ENCODE measurements at regions not wholly inside any gene's neighbourhood (a gene's known extent, or its start where the extent isn't known, plus 50 kb on each side); places are given as distances from the start of the nearest gene placed in this dataset.
A peak's percentile ranks its signal among the peaks of the same experiment; 100 is the strongest.

DNA sequence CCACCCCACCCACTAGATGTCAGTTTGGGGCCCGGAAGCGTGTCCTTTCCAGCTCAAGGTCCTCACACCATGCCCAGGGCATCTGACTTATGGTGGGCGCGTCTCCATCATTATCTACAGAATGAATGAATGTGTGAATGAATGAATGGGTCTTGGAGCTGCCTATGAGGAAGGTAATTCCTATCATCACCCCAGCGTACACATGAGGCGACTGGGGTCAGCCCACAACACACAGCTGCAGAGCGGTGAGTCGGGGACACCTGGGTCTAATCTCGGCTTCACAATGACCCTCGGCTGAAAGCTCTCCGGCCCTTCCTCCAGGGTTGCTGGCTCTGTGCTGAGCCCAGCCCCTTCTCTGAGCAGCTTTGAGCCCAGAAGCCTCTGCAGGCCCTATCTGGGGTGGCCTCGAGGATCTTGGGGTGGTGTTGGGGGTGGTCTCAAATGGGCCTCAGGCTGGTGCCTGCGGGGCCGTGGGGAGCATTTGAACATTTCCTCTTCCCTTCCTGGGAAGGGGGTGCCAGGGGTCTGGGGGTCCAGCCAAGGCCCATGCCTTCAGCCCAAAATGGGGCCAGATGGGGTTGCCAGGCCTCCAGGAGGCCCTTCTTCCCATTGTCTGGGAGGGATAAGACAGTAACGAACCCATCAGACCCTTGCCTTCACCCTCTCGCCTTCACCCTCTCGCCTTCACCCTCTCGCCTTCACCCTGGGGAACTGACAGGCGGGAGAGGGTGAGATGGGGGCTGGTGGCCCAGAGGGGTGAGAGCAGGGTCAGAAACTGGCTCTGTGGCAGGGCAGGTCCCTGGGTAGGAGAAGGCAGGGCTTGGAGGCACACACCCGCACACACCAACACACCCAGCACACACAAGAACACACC is 82.4 kb downstream of the MYEOV start:
- no peak overlapping the region for H2AFZ ChIP-seq (ENCODE audit: low read length)
- CTCF ChIA-PET (ENCODE audit: partially characterized antibody), result interaction anchor here (0.6 to 1.4 kb wide), 3 partner anchors 14 to 469 kb away, joined by 3 read pairs; no protein-coding TSS in a partner anchor
- no peak overlapping the region for H3K23ac ChIP-seq (ENCODE audit: insufficient read length)

More for the DNA sequence above, 82.4 kb downstream of the MYEOV start:
- H4K20me1 ChIP-seq (replicated peaks in 1 of 2; ENCODE audit: control insufficient read depth in 1 of 2, insufficient read depth in 2 of 2, low read length in 2 of 2), result no peaks in the 10 kb centered on the region
- TF ChIP-seq SIX5 (IDR thresholded peaks at IDR 0.05; ENCODE audit: low read depth, low read length) (no peak), EZH2 (IDR thresholded peaks at IDR 0.05; ENCODE audit: low read depth, low read length, severe bottlenecking) (no peak), CHD1 (IDR thresholded peaks at IDR 0.05; ENCODE audit: low read depth, low read length) (no peak), FOSL1 (IDR thresholded peaks at IDR 0.05; ENCODE audit: insufficient read depth, low read depth, low read length) (no peak), KDM1A (IDR thresholded peaks at IDR 0.05; ENCODE audit: borderline replicate concordance, low read length) (no peak), CREB1 (IDR thresholded peaks at IDR 0.05) (no peak), POU5F1 (IDR thresholded peaks at IDR 0.05; ENCODE audit: low read depth, low read length) (no peak), RNF2 (IDR thresholded peaks at IDR 0.05; ENCODE audit: borderline replicate concordance, low read depth, low read length, missing control alignments, poor library complexity, severe bottlenecking) (no peak), CBX8 (IDR thresholded peaks at IDR 0.05; ENCODE audit: borderline replicate concordance, low read depth, low read length) (no peak), CTCF (IDR thresholded peaks at IDR 0.05; ENCODE audit: control extremely low read depth in 1 of 3, insufficient read depth in 1 of 3, low read depth in 1 of 3, low read length in 3 of 3) (no peak)
- no peak overlapping the region for H3K4me3 ChIP-seq (ENCODE audit: extremely low read depth in 1 of 4, insufficient read depth in 2 of 4, low read depth in 3 of 4, low read length in 4 of 4)
- no peak overlapping the region for H2BK120ac ChIP-seq (replicated peaks; ENCODE audit: low read depth, low read length)
- H4K5ac ChIP-seq (ENCODE audit: insufficient read length, low read depth, low read length), result no peak overlapping the region
- no peak overlapping the region for H2BK12ac ChIP-seq (ENCODE audit: low read depth, low read length)
- H3K9me3 ChIP-seq (ENCODE audit: insufficient read depth in 2 of 2, low read depth in 1 of 2, low read length in 1 of 2), result no peaks in the 10 kb centered on the region
- no peak overlapping the region; a peak in 1 of 7 replicates for H3K9ac ChIP-seq (replicated peaks in 1 of 4; ENCODE audit: extremely low read depth in 1 of 4, low read depth in 3 of 4, low read length in 3 of 4)
- POLR2A ChIA-PET (ENCODE audit: partially characterized antibody), result no interaction called here
- no peak overlapping the region for H2AK5ac ChIP-seq (ENCODE audit: low read depth, low read length)
- H3K56ac ChIP-seq (replicated peaks; ENCODE audit: insufficient read length, low read depth, low read length), result no peak overlapping the region
- no peak overlapping the region for H3K18ac ChIP-seq (ENCODE audit: extremely low read depth, low read length)
- H4K8ac ChIP-seq (ENCODE audit: extremely low read depth, insufficient read depth, low read length), result peak overlapping the region; percentile 51; the same call in 1 of the 2 replicates
- H3K4me1 ChIP-seq (replicated peaks in 1 of 4; ENCODE audit: control insufficient read depth in 3 of 4, insufficient read depth in 4 of 4, low read length in 3 of 4), result no peaks in the 10 kb centered on the region; a peak in 1 of 7 replicates
- 90% methylated on average over 19 of the region's 20 CpGs; no CpG with 5 or more reads in 1 of the 2 experiments for WGBS, 2 experiments (ENCODE audit: extremely low coverage in 1 of 2, insufficient coverage in 1 of 2, insufficient read length in 1 of 2, insufficient replicate concordance in 2 of 2, low coverage in 1 of 2, low lambda C conversion rate in 2 of 2, missing lambda C conversion rate in 1 of 2)
- no peaks in the 10 kb centered on the region for H3K23me2 ChIP-seq (ENCODE audit: low read depth, low read length)
- H3K79me2 ChIP-seq (ENCODE audit: control insufficient read depth in 1 of 2, insufficient read depth in 2 of 2, low read length in 2 of 2), result no peaks in the 10 kb centered on the region
- no peaks in the 10 kb centered on the region for H3K36me3 ChIP-seq (ENCODE audit: control insufficient read depth in 2 of 4, insufficient read depth in 4 of 4, low read length in 3 of 4)
- no peak overlapping the region for H2BK5ac ChIP-seq (ENCODE audit: low read depth, low read length)
- H3K14ac ChIP-seq (ENCODE audit: insufficient read length), result no peak overlapping the region
- no peak overlapping the region for H2BK15ac ChIP-seq (ENCODE audit: low read length)
- H3K27ac ChIP-seq (ENCODE audit: low read depth, low read length), result no peak overlapping the region
- DNase-seq (ENCODE audit: low read depth in 1 of 2, low spot score in 2 of 2) (no peak), FAIRE-seq (no peak)
- H3K27me3 ChIP-seq (replicated peaks in 1 of 4; ENCODE audit: control insufficient read depth in 3 of 4, extremely low read depth in 1 of 4, insufficient read depth in 3 of 4, low read length in 3 of 4), result no peaks in the 10 kb centered on the region
- H4K91ac ChIP-seq (replicated peaks; ENCODE audit: insufficient read length, low read length), result peak overlapping the region; percentile 65
- no peaks in the 10 kb centered on the region for H3K79me1 ChIP-seq (ENCODE audit: low read depth, low read length)
- H3K4me2 ChIP-seq (ENCODE audit: insufficient read depth in 1 of 2, low read depth in 2 of 2, low read length in 2 of 2), result no peak overlapping the region
- no peak overlapping the region for H2BK20ac ChIP-seq (ENCODE audit: low read length)
- H3K4ac ChIP-seq (replicated peaks; ENCODE audit: insufficient read length, low read depth, low read length), result peak overlapping the region; percentile 53

All from H1 (cell line).